Mucosa of descending colon (tissue), 3 donors: ENCODE measurements at regions not wholly inside any gene's neighbourhood (a gene's known extent, or its start where the extent isn't known, plus 50 kb on each side); places are given as distances from the start of the nearest gene placed in this dataset.

Experiments
- ATAC-seq: fragments of 200-7000 bp; cut with Tn5 transposase; one replicate; pipeline ENCODE4 v1.9.1; 2020; ENCODE audit warnings: mild to moderate bottlenecking, moderate library complexity
- DNase-seq, 3 donors: peaks; one replicate each; pipeline ENCODE4 v3.0.0-alpha.2; 2020
- H3K36me3 ChIP-seq: fragments of 200-600 bp; one replicate; pipeline ENCODE4 v1.8.0; 2021; ENCODE audit warnings: low read depth, mild to moderate bottlenecking
- H3K4me1 ChIP-seq: fragments of 200-600 bp; one replicate; pipeline ENCODE4 v1.8.0; 2021; ENCODE audit warnings: low read depth, mild to moderate bottlenecking
- H3K4me3 ChIP-seq: fragments of 200-600 bp; one replicate; pipeline ENCODE4 v1.8.0; 2021; ENCODE audit warnings: mild to moderate bottlenecking
- H3K9me3 ChIP-seq: fragments of 200-600 bp; one replicate; pipeline ENCODE4 v1.8.0; 2021; ENCODE audit warnings: mild to moderate bottlenecking
- CTCF ChIP-seq: fragments of 200-600 bp; IDR thresholded peaks from one replicate; pipeline ENCODE4 v1.8.0; 2022; ENCODE audit warnings: antibody characterized with exemption, mild to moderate bottlenecking
- intact Hi-C, 2 donors: fragments of 100-400 bp; cut with DNase I in 1 of 2; cut with micrococcal nuclease in 1 of 2; formaldehyde crosslinking; loops; one replicate each; pipeline versions ENCODE4 v1.11.0 to v1.11.1; 2022; cut with DNase I, micrococcal nuclease
- donor health status: DM: no; HTN: no; CAD: no; lungs with moderate emphysema.
- donor health status: DM: no; HTN: no; CAD: no.
- donor health status: DM: no; HTN: yes; CAD: no.

- ATAC-seq (no peak), DNase-seq (no peak)
- H3K4me3 ChIP-seq, result no peak overlapping the region
- H3K36me3 ChIP-seq, result no peaks in the 10 kb centered on the region
- peaks cover 6% of the 10 kb centered on the region for H3K4me1 ChIP-seq
- intact Hi-C loops, result no loop called here
- H3K9me3 ChIP-seq, result no peaks in the 10 kb centered on the region
- no peak for TF ChIP-seq CTCF
These were observed 112.2 kb downstream of the BCOR start for GRCh38 chrX:39985551-39985950.

- H3K4me1 ChIP-seq, result peaks cover 6% of the 10 kb centered on the region
- intact Hi-C loops, result no loop called here
- DNase-seq, result no peak
- ATAC-seq, result no peak
- no peaks in the 10 kb centered on the region for H3K9me3 ChIP-seq
- H3K4me3 ChIP-seq, result no peak overlapping the region
- no peaks in the 10 kb centered on the region for H3K36me3 ChIP-seq
- no peak for TF ChIP-seq CTCF
These were observed 109.3 kb downstream of the BCOR start for GRCh38 chrX:39988496-39988895.

GRCh38 chrX:39990388-39990787 is 107.4 kb downstream of the BCOR start:
- Histone ChIP-seq H3K36me3 (no peaks in the 10 kb centered on the region), H3K4me3 (no peak overlapping the region), H3K4me1 (no peaks in the 10 kb centered on the region), H3K9me3 (no peaks in the 10 kb centered on the region)
- TF ChIP-seq CTCF, result no peak
- intact Hi-C loops, result no loop called here
- DNase-seq, result no peak
- ATAC-seq, result peak; percentile 67

- ATAC-seq (peak; percentile 31), DNase-seq (no peak)
- no peak overlapping the region for H3K4me3 ChIP-seq
- no peak for TF ChIP-seq CTCF
- no peaks in the 10 kb centered on the region for H3K4me1 ChIP-seq
- intact Hi-C loops, result no loop called here
- H3K9me3 ChIP-seq, result no peaks in the 10 kb centered on the region
- H3K36me3 ChIP-seq, result no peaks in the 10 kb centered on the region
These were observed 105.5 kb downstream of the BCOR start for GRCh38 chrX:39992300-39992699.

GRCh38 chrX:39995457-39995856 is 102.3 kb downstream of the BCOR start:
- no peaks in the 10 kb centered on the region for H3K4me1 ChIP-seq
- H3K36me3 ChIP-seq, result no peaks in the 10 kb centered on the region
- TF ChIP-seq CTCF, result no peak
- intact Hi-C loops, result no loop called here
- DNase-seq, result no peak
- H3K9me3 ChIP-seq, result no peaks in the 10 kb centered on the region
- no peak for ATAC-seq
- H3K4me3 ChIP-seq, result no peak overlapping the region

GRCh38 chrX:39996536-39996935 is 101.2 kb downstream of the BCOR start:
- ATAC-seq, result no peak
- no peak for TF ChIP-seq CTCF

More at GRCh38 chrX:39996536-39996935, 101.2 kb downstream of the BCOR start:
- DNase-seq, result no peak
- no peaks in the 10 kb centered on the region for H3K36me3 ChIP-seq
- no peaks in the 10 kb centered on the region for H3K9me3 ChIP-seq
- no peak overlapping the region for H3K4me3 ChIP-seq
- intact Hi-C loops, result no loop called here
- no peaks in the 10 kb centered on the region for H3K4me1 ChIP-seq
